Inflammatory macrophage treated with lipopolysaccharide for 4 hours (primary cell): ENCODE measurements at regions not wholly inside any gene's neighbourhood (a gene's known extent, or its start where the extent isn't known, plus 50 kb on each side); places are given as distances from the start of the nearest gene placed in this dataset.
A peak's percentile ranks its signal among the peaks of the same experiment; 100 is the strongest.
"Not testable (repeated sequence)": the region's sequence is repeated elsewhere in the genome, so short reads cannot be mapped to it uniquely, and the experiment has no call there.

Experiments
- DNase-seq: peaks from one replicate; pipeline ENCODE4 v3.0.0-alpha.2; 2020

- DNase-seq, result no peak
These were observed 75.7 kb downstream of the C18orf54 start for GRCh38 chr18:54433368-54433767.

GRCh38 chr18:54433857-54434256 lies 76.2 kb downstream of the C18orf54 start:
- DNase-seq, result no peak

- no peak for DNase-seq
These were observed 76.7 kb downstream of the C18orf54 start for GRCh38 chr18:54434453-54434852.

- no peak for DNase-seq
These were observed 78.8 kb downstream of the C18orf54 start for GRCh38 chr18:54436501-54436900.

- no peak for DNase-seq
These were observed 82.6 kb downstream of the C18orf54 start for GRCh38 chr18:54440292-54440691.

- DNase-seq, result peak; percentile 15
These were observed 86.7 kb downstream of the C18orf54 start for GRCh38 chr18:54444319-54444914.

GRCh38 chr18:54453996-54454395 lies 96.3 kb downstream of the C18orf54 start:
- DNase-seq, result no peak

GRCh38 chr18:54465502-54465901 lies 107.8 kb downstream of the C18orf54 start:
- DNase-seq, result no peak

- no peak for DNase-seq
These were observed 108.7 kb downstream of the C18orf54 start for GRCh38 chr18:54466248-54467005.

GRCh38 chr18:54479365-54479764 lies 111.7 kb upstream of the DYNAP start:
- no peak for DNase-seq

GRCh38 chr18:54480616-54481015 lies 110.4 kb upstream of the DYNAP start:
- no peak for DNase-seq

GRCh38 chr18:54502451-54502850 lies 88.6 kb upstream of the DYNAP start:
- not testable (repeated sequence) for DNase-seq

- DNase-seq, result no peak
These were observed 87.7 kb upstream of the DYNAP start for GRCh38 chr18:54503131-54503894.

- no peak for DNase-seq
These were observed 84.4 kb upstream of the DYNAP start for GRCh38 chr18:54506516-54507261.

- no peak for DNase-seq
These were observed 81.3 kb upstream of the DYNAP start for GRCh38 chr18:54509793-54510192.

- no peak for DNase-seq
These were observed 75.9 kb upstream of the DYNAP start for GRCh38 chr18:54515149-54515548.

- DNase-seq, result no peak
These were observed 73.5 kb upstream of the DYNAP start for GRCh38 chr18:54517521-54517920.

- DNase-seq, result no peak
These were observed 69.2 kb upstream of the DYNAP start for GRCh38 chr18:54521846-54522245.

- no peak for DNase-seq
These were observed 62.1 kb upstream of the DYNAP start for GRCh38 chr18:54528942-54529376.

- no peak for DNase-seq
These were observed 61.6 kb upstream of the DYNAP start for GRCh38 chr18:54529444-54529843.

- DNase-seq, result no peak
These were observed 60.8 kb upstream of the DYNAP start for GRCh38 chr18:54530285-54530684.

- no peak for DNase-seq
These were observed 59.5 kb upstream of the DYNAP start for GRCh38 chr18:54531402-54532065.

GRCh38 chr18:54532222-54532621 lies 58.8 kb upstream of the DYNAP start:
- no peak for DNase-seq
